ENCODE measurements at regions not wholly inside any gene's neighbourhood (a gene's known extent, or its start where the extent isn't known, plus 50 kb on each side); places are given as distances from the start of the nearest gene placed in this dataset.

GRCh38 chr3:66761093-66761780 lies 236.9 kb upstream of the KBTBD8 start:
- no peak for TF ChIP-seq CTCF (IDR thresholded peaks at IDR 0.05; ENCODE audit: low read length)
- no peak for TF ChIP-seq EZH2 (optimal IDR thresholded peaks at IDR 0.05; ENCODE audit: low read depth, low read length)
